ENCODE measurements at regions not wholly inside any gene's neighbourhood (a gene's known extent, or its start where the extent isn't known, plus 50 kb on each side); places are given as distances from the start of the nearest gene placed in this dataset.

GRCh38 chr16:85345129-85345639, 232.9 kb upstream of the CIBAR2 start:
- Histone ChIP-seq H3K36me3 (ENCODE audit: control insufficient read depth, insufficient read depth, low read length) (no peaks in the 10 kb centered on the region), H3K4me3 (ENCODE audit: low read depth, low read length) (no peak overlapping the region), H3K27me3 (ENCODE audit: control insufficient read depth, insufficient read depth, low read length) (peaks cover 52% of the 10 kb centered on the region)
- TF ChIP-seq CTCF (IDR thresholded peaks at IDR 0.05; ENCODE audit: insufficient read depth, low read length, poor library complexity, severe bottlenecking): no peak
- DNase-seq (ENCODE audit: low read depth): no peak

GRCh38 chr16:85346404-85347212, 234.3 kb upstream of the CIBAR2 start:
- Histone ChIP-seq H3K27me3 (ENCODE audit: control insufficient read depth, insufficient read depth, low read length) (peaks cover 52% of the 10 kb centered on the region), H3K36me3 (ENCODE audit: control insufficient read depth, insufficient read depth, low read length) (no peaks in the 10 kb centered on the region), H3K4me3 (ENCODE audit: low read depth, low read length) (no peak overlapping the region)
- no peak for TF ChIP-seq CTCF (IDR thresholded peaks at IDR 0.05; ENCODE audit: insufficient read depth, low read length, poor library complexity, severe bottlenecking)
- DNase-seq (ENCODE audit: low read depth): no peak

GRCh38 chr16:85347213-85347591, 234.9 kb upstream of the CIBAR2 start:
- TF ChIP-seq CTCF (IDR thresholded peaks at IDR 0.05; ENCODE audit: insufficient read depth, low read length, poor library complexity, severe bottlenecking): no peak
- DNase-seq (ENCODE audit: low read depth): no peak
- H3K36me3 ChIP-seq (ENCODE audit: control insufficient read depth, insufficient read depth, low read length): no peaks in the 10 kb centered on the region

GRCh38 chr16:85348065-85348840, 236.0 kb upstream of the CIBAR2 start:
- H3K36me3 ChIP-seq (ENCODE audit: control insufficient read depth, insufficient read depth, low read length): no peaks in the 10 kb centered on the region
- DNase-seq (ENCODE audit: low read depth): no peak
- no peak overlapping the region for H3K4me3 ChIP-seq (ENCODE audit: low read depth, low read length)
- H3K27me3 ChIP-seq (ENCODE audit: control insufficient read depth, insufficient read depth, low read length): peaks cover 39% of the 10 kb centered on the region
- no peak for TF ChIP-seq CTCF (IDR thresholded peaks at IDR 0.05; ENCODE audit: insufficient read depth, low read length, poor library complexity, severe bottlenecking)

More at GRCh38 chr16:85347213-85347591, 234.9 kb upstream of the CIBAR2 start:
- peaks cover 49% of the 10 kb centered on the region for H3K27me3 ChIP-seq (ENCODE audit: control insufficient read depth, insufficient read depth, low read length)
- H3K4me3 ChIP-seq (ENCODE audit: low read depth, low read length): no peak overlapping the region

- DNase-seq (ENCODE audit: low read depth): no peak
- TF ChIP-seq CTCF (IDR thresholded peaks at IDR 0.05; ENCODE audit: insufficient read depth, low read length, poor library complexity, severe bottlenecking): no peak
- H3K36me3 ChIP-seq (ENCODE audit: control insufficient read depth, insufficient read depth, low read length): no peaks in the 10 kb centered on the region
- H3K4me3 ChIP-seq (ENCODE audit: low read depth, low read length): no peak overlapping the region
- peaks cover 41% of the 10 kb centered on the region for H3K27me3 ChIP-seq (ENCODE audit: control insufficient read depth, insufficient read depth, low read length)
Observed at GRCh38 chr16:85348911-85349334, 236.7 kb upstream of the CIBAR2 start.

Data from kidney epithelial cell (primary cell).